ENCODE measurements at regions not wholly inside any gene's neighbourhood (a gene's known extent, or its start where the extent isn't known, plus 50 kb on each side); places are given as distances from the start of the nearest gene placed in this dataset.
"Not testable (repeated sequence)": the region's sequence is repeated elsewhere in the genome, so short reads cannot be mapped to it uniquely, and the experiment has no call there.

- Histone ChIP-seq H3K9me3 (no peaks in the 10 kb centered on the region), H3K4me3 (no peak overlapping the region), H3K4me1 (peaks cover 0 to 3% (median 0%) of the 10 kb centered on the region in 4 donors), H3K27me3 (no peaks in the 10 kb centered on the region), H3K36me3 (no peaks in the 10 kb centered on the region), H3K27ac (no peak overlapping the region)
- TF ChIP-seq POLR2A (IDR thresholded peaks at IDR 0.05) = no peak
- TF ChIP-seq CTCF (IDR thresholded peaks at IDR 0.05) = no peak
- DNase-seq = no peak
Measured at GRCh38 chr5:158200619-158201018, 341.7 kb upstream of the CLINT1 start.

GRCh38 chr5:158198636-158199035 is 339.7 kb upstream of the CLINT1 start:
- peaks cover 0 to 3% (median 0%) of the 10 kb centered on the region in 4 donors for H3K4me1 ChIP-seq
- H3K4me3 ChIP-seq = no peak overlapping the region
- no peaks in the 10 kb centered on the region for H3K27me3 ChIP-seq
- H3K9me3 ChIP-seq = no peaks in the 10 kb centered on the region
- DNase-seq = peak in 2 of 3 donors; percentile 44 to 52
- TF ChIP-seq POLR2A (IDR thresholded peaks at IDR 0.05) = no peak
- TF ChIP-seq CTCF (IDR thresholded peaks at IDR 0.05) = no peak
- no peak overlapping the region for H3K27ac ChIP-seq
- H3K36me3 ChIP-seq = no peaks in the 10 kb centered on the region

- Histone ChIP-seq H3K36me3 (no peaks in the 10 kb centered on the region), H3K4me3 (no peak overlapping the region), H3K27ac (no peak overlapping the region), H3K27me3 (no peaks in the 10 kb centered on the region), H3K9me3 (no peaks in the 10 kb centered on the region), H3K4me1 (peaks cover 0 to 3% (median 0%) of the 10 kb centered on the region in 4 donors)
- TF ChIP-seq POLR2A (IDR thresholded peaks at IDR 0.05) (no peak), CTCF (IDR thresholded peaks at IDR 0.05) (no peak)
- DNase-seq = no peak
Measured at GRCh38 chr5:158195416-158196210, 336.7 kb upstream of the CLINT1 start.

- Histone ChIP-seq H3K4me3 (no peak overlapping the region), H3K4me1 (peaks cover 0 to 3% (median 0%) of the 10 kb centered on the region in 4 donors), H3K36me3 (no peaks in the 10 kb centered on the region), H3K9me3 (no peaks in the 10 kb centered on the region), H3K27ac (no peak overlapping the region), H3K27me3 (no peaks in the 10 kb centered on the region)
- no peak for TF ChIP-seq CTCF (IDR thresholded peaks at IDR 0.05)
- TF ChIP-seq POLR2A (IDR thresholded peaks at IDR 0.05) = no peak
- DNase-seq = peak in 2 of 3 donors; percentile 58 to 63
Measured at GRCh38 chr5:158194561-158194976, 335.6 kb upstream of the CLINT1 start.

GRCh38 chr5:158193395-158193794 is 334.4 kb upstream of the CLINT1 start:
- H3K9me3 ChIP-seq, H3K4me3 ChIP-seq, DNase-seq, H3K27ac ChIP-seq, H3K27me3 ChIP-seq, H3K4me1 ChIP-seq, H3K36me3 ChIP-seq: not testable (repeated sequence)

GRCh38 chr5:158180407-158180806 is 321.5 kb upstream of the CLINT1 start:
- peaks cover 0 to 10% (median 0%) of the 10 kb centered on the region in 4 donors for H3K4me1 ChIP-seq
- no peak overlapping the region for H3K4me3 ChIP-seq
- no peaks in the 10 kb centered on the region for H3K27me3 ChIP-seq
- TF ChIP-seq POLR2A (IDR thresholded peaks at IDR 0.05) (no peak), CTCF (IDR thresholded peaks at IDR 0.05) (no peak)
- no peaks in the 10 kb centered on the region for H3K9me3 ChIP-seq
- H3K36me3 ChIP-seq = no peaks in the 10 kb centered on the region
- no peak overlapping the region for H3K27ac ChIP-seq
- no peak for DNase-seq

All from Peyer's patch (tissue), 4 donors.